ENCODE measurements at regions not wholly inside any gene's neighbourhood (a gene's known extent, or its start where the extent isn't known, plus 50 kb on each side); places are given as distances from the start of the nearest gene placed in this dataset.
"Not testable (repeated sequence)": the region's sequence is repeated elsewhere in the genome, so short reads cannot be mapped to it uniquely, and the experiment has no call there.

- Histone ChIP-seq H3K4me1 (ENCODE audit: control insufficient read depth in 5 of 5, insufficient read depth in 5 of 5, low read length in 5 of 5) (no peaks in the 10 kb centered on the region), H3K9me3 (ENCODE audit: control insufficient read depth in 4 of 4, insufficient read depth in 3 of 4, low read length in 3 of 4) (no peaks in the 10 kb centered on the region), H3K36me3 (ENCODE audit: control insufficient read depth in 4 of 4, insufficient read depth in 4 of 4, low read length in 4 of 4) (no peaks in the 10 kb centered on the region), H3K27me3 (ENCODE audit: control insufficient read depth in 3 of 3, insufficient read depth in 3 of 3, low read length in 2 of 3) (peaks cover 0 to 4% (median 0%) of the 10 kb centered on the region in 3 donors), H3K27ac (ENCODE audit: low read depth in 1 of 2, low read length in 1 of 2) (no peak overlapping the region), H3K9ac (ENCODE audit: insufficient read depth in 1 of 2, low read length in 2 of 2) (no peak overlapping the region), H3K4me3 (no peak overlapping the region)
- DNase-seq (no peak), ATAC-seq (ENCODE audit: insufficient read depth, low FRiP score) (no peak)
- WGBS, 2 donors: 77 to 94% methylated on average over 5 of the region's 5 CpGs
- TF ChIP-seq CTCF (IDR thresholded peaks at IDR 0.05; ENCODE audit: control extremely low read depth, extremely low read depth): no peak
These were observed 190.5 kb upstream of the OR13F1 start for GRCh38 chr9:104313396-104314110.

GRCh38 chr9:104316201-104317009 lies 187.7 kb upstream of the OR13F1 start:
- not testable (repeated sequence) for DNase-seq, H3K4me3 ChIP-seq

GRCh38 chr9:104319198-104319597 lies 184.9 kb upstream of the OR13F1 start:
- no peak for TF ChIP-seq CTCF (IDR thresholded peaks at IDR 0.05; ENCODE audit: control extremely low read depth, extremely low read depth)
- no peaks in the 10 kb centered on the region for H3K4me1 ChIP-seq (ENCODE audit: control insufficient read depth in 5 of 5, insufficient read depth in 5 of 5, low read length in 5 of 5)
- no peaks in the 10 kb centered on the region for H3K27me3 ChIP-seq (ENCODE audit: control insufficient read depth in 3 of 3, insufficient read depth in 3 of 3, low read length in 2 of 3)
- no peaks in the 10 kb centered on the region for H3K9me3 ChIP-seq (ENCODE audit: control insufficient read depth in 4 of 4, insufficient read depth in 3 of 4, low read length in 3 of 4)
- H3K27ac ChIP-seq (ENCODE audit: low read depth in 1 of 2, low read length in 1 of 2): no peak overlapping the region
- peak in 1 of 3 donors; percentile 26 for DNase-seq
- H3K36me3 ChIP-seq (ENCODE audit: control insufficient read depth in 4 of 4, insufficient read depth in 4 of 4, low read length in 4 of 4): no peaks in the 10 kb centered on the region
- H3K9ac ChIP-seq (ENCODE audit: insufficient read depth in 1 of 2, low read length in 2 of 2): no peak overlapping the region
- ATAC-seq (ENCODE audit: insufficient read depth, low FRiP score): no peak
- H3K4me3 ChIP-seq: no peak overlapping the region
- WGBS, 2 donors: 56 to 68% methylated on average over 2 of the region's 2 CpGs

More at GRCh38 chr9:104316201-104317009, 187.7 kb upstream of the OR13F1 start:
- H3K27ac ChIP-seq (ENCODE audit: low read depth in 1 of 2, low read length in 1 of 2); H3K27me3 ChIP-seq (ENCODE audit: control insufficient read depth in 3 of 3, insufficient read depth in 3 of 3, low read length in 2 of 3); H3K9me3 ChIP-seq (ENCODE audit: control insufficient read depth in 4 of 4, insufficient read depth in 3 of 4, low read length in 3 of 4); H3K4me1 ChIP-seq (ENCODE audit: control insufficient read depth in 5 of 5, insufficient read depth in 5 of 5, low read length in 5 of 5); ATAC-seq (ENCODE audit: insufficient read depth, low FRiP score); H3K36me3 ChIP-seq (ENCODE audit: control insufficient read depth in 4 of 4, insufficient read depth in 4 of 4, low read length in 4 of 4); H3K9ac ChIP-seq (ENCODE audit: insufficient read depth in 1 of 2, low read length in 2 of 2): not testable (repeated sequence)
- 95 to 97% methylated on average over 43 to 50 of the region's 50 CpGs for WGBS, 2 donors

GRCh38 chr9:104319685-104320084 lies 184.4 kb upstream of the OR13F1 start:
- H3K27me3 ChIP-seq (ENCODE audit: control insufficient read depth in 3 of 3, insufficient read depth in 3 of 3, low read length in 2 of 3): no peaks in the 10 kb centered on the region
- no peak overlapping the region for H3K4me3 ChIP-seq
- DNase-seq (peak in 1 of 3 donors; percentile 8), ATAC-seq (ENCODE audit: insufficient read depth, low FRiP score) (no peak)
- H3K36me3 ChIP-seq (ENCODE audit: control insufficient read depth in 4 of 4, insufficient read depth in 4 of 4, low read length in 4 of 4): no peaks in the 10 kb centered on the region
- H3K27ac ChIP-seq (ENCODE audit: low read depth in 1 of 2, low read length in 1 of 2): no peak overlapping the region
- H3K9ac ChIP-seq (ENCODE audit: insufficient read depth in 1 of 2, low read length in 2 of 2): no peak overlapping the region
- H3K9me3 ChIP-seq (ENCODE audit: control insufficient read depth in 4 of 4, insufficient read depth in 3 of 4, low read length in 3 of 4): no peaks in the 10 kb centered on the region
- H3K4me1 ChIP-seq (ENCODE audit: control insufficient read depth in 5 of 5, insufficient read depth in 5 of 5, low read length in 5 of 5): no peaks in the 10 kb centered on the region
- WGBS, 2 donors: 47 to 76% methylated on average over 3 of the region's 3 CpGs
- no peak for TF ChIP-seq CTCF (IDR thresholded peaks at IDR 0.05; ENCODE audit: control extremely low read depth, extremely low read depth)

Measured in lung (tissue), 11 donors.